KBM-7 (cell line): ENCODE measurements at regions not wholly inside any gene's neighbourhood (a gene's known extent, or its start where the extent isn't known, plus 50 kb on each side); places are given as distances from the start of the nearest gene placed in this dataset.
"Not testable (repeated sequence)": the region's sequence is repeated elsewhere in the genome, so short reads cannot be mapped to it uniquely, and the experiment has no call there.

ENCODE experiments used
- DNase-seq: peaks from one replicate; pipeline ENCODE4 v3.0.0-alpha.2; 2015
- in situ Hi-C: fragments of 300-500 bp; cut with MboI; formaldehyde crosslinking; loops from 2 replicates; pipeline ENCODE4 v1.14.3; 2020; ENCODE audit warnings: low sequenced_read_pairs, low pct_unique_long_range_greater_than_20kb, mixed read lengths

DNA sequence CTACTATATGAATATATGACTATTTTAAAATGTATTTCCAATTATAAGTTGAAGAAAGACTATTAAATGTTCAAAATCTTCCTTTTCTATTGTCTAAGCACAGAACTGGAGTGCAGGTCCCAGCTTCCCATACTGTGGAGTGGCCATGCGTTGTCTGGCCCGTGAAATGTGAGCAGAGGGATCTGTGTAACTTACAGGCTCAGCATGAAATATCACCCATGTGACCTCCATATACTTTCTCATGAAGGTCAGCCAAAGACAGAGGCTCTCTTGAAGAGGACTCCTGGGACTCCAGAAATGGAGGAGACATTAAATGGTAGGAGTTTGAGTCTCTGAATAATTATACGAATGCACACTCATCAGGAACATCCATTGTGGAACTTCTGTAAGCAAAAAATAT lies 92.4 kb upstream of the CAV2 start:
- no peak for DNase-seq
- in situ Hi-C loops, result no loop called here

DNA sequence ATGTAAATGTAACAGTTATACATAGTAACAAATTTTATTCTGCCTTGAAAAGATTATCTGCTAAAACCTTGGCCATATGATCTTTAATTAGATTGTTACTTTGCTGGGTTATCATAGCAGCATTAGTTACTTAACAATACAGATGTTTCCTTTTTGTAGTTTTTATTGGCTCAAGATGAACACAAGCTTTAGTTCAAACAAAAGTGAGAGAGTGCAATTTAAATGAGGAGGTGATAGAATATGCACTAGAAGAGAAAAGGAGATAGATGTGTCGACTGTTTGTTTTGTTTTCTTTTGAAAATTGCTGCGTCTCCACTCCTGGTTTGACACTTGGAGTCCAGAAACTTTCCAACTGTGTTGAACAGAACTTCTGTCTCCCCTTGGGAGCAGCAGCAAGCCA lies 91.4 kb upstream of the CAV2 start:
- no peak for DNase-seq
- in situ Hi-C loops, result no loop called here

GRCh38 chr7:116408831-116409453 lies 90.6 kb upstream of the CAV2 start:
- in situ Hi-C loops, DNase-seq: not testable (repeated sequence)

DNA sequence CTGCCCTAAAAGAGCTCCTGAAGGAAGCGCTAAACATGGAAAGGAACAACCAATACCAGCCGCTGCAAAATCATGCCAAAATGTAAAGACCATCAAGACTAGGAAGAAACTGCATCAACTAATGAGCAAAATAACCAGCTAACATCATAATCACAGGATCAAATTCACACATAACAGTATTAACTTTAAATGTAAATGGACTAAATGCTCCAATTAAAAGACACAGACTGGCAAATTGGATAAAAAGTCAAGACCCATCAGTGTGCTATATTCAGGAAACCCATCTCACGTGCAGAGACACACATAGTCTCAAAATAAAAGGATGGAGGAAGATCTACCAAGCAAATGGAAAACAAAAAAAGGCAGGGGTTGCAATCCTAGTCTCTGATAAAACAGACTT lies 88.8 kb upstream of the CAV2 start:
- DNase-seq, in situ Hi-C loops: not testable (repeated sequence)

- in situ Hi-C loops, result no loop called here
- peak; percentile 52 for DNase-seq
These were observed 81.8 kb upstream of the CAV2 start for GRCh38 chr7:116417593-116418345.

- no peak for DNase-seq
- in situ Hi-C loops, result no loop called here
These were observed 81.0 kb upstream of the CAV2 start for GRCh38 chr7:116418524-116418923.

GRCh38 chr7:116420003-116420402 lies 79.5 kb upstream of the CAV2 start:
- no peak for DNase-seq
- in situ Hi-C loops, result no loop called here

GRCh38 chr7:116421298-116421697 lies 78.2 kb upstream of the CAV2 start:
- in situ Hi-C loops, result no loop called here
- DNase-seq, result no peak

- no peak for DNase-seq
- in situ Hi-C loops, result no loop called here
These were observed 76.9 kb upstream of the CAV2 start for GRCh38 chr7:116422683-116423082.

- DNase-seq, result no peak
- in situ Hi-C loops, result no loop called here
These were observed 76.0 kb upstream of the CAV2 start for GRCh38 chr7:116423499-116423898.

GRCh38 chr7:116425647-116426209 lies 73.8 kb upstream of the CAV2 start:
- in situ Hi-C loops, result no loop called here
- no peak for DNase-seq

DNA sequence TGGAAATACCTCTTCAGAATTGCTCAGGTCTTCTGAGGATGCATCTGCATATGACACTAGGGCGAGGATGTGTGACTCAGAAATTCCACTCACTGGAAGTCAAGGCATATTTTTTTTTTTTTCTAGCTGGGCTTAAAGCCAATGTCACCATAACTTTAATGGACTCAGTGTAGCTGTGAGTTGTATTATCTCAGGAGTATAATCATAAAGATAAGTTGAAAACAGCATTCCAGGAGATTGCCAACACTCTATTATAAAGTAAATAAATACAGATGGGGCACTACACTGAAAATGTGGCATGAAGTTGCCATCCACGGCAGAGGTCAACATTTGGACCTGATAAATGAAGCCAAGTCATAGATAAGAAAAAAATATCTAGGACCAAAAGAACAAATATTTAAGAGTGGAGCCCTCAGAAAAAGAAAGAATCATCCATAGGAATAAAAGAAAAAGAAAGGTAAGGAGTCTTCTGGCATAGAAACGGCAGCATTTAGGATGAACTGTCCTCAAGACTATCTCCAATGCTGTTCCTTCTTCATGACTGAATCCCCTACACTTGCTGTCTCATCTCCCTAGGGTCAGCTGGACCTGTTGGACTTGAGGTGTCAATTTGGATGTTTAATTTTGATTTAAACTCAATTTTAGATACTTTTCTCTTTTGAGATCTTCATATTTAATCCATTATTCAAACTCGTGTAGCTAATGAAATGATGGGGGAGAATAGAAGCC lies 72.9 kb upstream of the CAV2 start:
- in situ Hi-C loops, result no loop called here
- DNase-seq, result no peak

DNA sequence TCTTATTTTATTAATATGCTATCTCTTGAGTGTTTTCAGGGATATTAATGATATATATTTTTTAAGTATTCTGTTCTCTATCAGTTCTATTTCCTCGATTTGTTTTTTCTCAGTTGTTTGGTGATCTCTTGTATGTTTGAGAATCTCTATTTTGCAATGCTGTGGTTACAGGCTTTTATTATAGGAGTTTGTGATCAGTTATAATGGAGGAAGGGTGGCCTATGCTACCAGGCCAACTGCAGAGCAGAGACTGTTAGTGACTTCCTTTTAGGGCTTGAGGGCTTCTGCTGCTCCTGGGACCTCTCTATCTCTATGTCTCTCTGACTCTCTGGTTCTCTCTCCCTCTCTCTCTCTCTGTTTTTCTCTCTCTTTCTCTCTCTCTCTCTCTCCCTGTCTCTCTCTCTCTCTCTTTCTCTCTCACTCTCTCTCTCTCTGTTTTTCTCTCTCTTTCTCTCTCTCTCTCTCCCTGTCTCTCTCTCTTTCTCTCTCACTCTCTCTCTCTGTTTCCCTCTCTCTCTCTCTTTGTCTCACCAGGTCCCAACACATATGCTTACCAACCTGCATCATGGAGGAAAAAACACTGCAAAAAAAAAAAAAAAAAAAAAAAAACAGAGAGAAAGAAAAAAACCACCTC lies 69.4 kb upstream of the CAV2 start:
- in situ Hi-C loops, result no loop called here

DNA sequence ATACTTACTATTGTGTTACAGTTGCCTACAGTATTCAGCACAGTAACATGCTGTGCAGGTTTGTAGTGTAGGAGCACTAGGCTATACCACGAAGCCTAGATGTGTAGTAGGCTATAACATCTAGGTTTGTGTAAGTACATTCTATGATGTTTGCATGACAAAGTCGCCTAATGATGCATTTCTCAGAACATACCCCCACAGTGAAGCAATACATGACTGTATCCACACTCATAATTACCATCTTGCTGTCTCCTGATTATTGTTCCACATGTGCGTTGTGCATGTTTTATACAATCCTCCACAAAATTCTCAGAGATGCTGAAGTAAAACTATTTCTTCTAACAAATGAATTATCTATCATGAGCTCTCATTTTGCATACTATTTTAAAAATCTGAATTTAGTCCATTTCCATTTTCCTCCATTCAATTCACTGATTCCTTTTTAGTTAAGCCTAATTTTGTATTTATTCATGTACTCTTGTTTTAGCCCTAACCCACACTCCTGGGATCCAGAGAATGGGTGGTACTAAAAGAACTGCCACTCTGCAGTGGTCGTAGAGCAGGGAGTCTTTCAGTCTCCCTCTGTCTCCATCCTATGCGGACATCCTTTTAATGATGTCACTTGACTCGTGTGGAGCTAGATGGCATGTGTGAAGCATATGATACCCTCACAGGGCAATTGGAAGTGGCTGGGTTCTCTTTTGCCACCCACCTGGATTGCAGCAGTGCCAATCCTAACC lies 67.6 kb upstream of the CAV2 start:
- in situ Hi-C loops, result no loop called here
- DNase-seq, result no peak

More for the DNA sequence above, 69.4 kb upstream of the CAV2 start:
- no peak for DNase-seq

DNA sequence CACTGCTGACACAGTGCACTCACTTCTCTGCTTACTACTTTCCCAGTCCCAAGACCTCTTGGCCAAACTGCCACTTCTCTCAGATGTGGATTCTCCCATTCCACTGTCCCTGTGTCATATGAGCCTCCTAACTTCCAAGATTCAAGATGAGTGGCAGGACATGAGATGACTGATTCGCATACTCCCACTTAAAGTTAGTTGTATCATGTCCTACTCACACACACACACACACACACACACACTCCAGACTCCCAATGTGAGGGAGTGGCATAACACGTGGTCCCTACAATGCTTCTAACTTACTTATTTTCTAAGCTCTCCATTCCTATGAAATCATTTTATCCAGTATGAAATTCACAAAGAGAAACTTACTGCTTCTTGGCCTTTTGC lies 67.0 kb upstream of the CAV2 start:
- no peak for DNase-seq
- in situ Hi-C loops, result no loop called here

DNA sequence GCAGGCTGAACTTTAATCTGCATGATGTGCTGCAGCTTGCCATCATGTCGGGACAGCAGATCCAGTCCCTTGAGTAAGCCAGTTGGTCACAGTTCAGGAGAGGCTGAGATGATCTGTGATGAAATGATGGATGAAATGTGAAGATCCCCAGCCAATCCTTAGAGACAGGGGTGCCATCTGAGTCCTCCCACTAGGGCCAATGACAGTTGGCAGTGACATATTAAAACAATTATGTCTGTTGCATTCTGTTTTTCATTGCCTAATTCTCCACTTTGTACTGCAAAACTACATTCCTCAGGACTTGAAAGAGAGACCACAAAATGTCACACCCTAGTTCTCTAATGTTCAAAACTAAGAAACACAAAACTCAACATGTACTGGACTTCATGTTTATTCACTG lies 66.3 kb upstream of the CAV2 start:
- no peak for DNase-seq
- in situ Hi-C loops, result no loop called here

GRCh38 chr7:116434820-116435341 lies 64.7 kb upstream of the CAV2 start:
- in situ Hi-C loops, result no loop called here
- DNase-seq, result no peak

GRCh38 chr7:116436305-116436826 lies 63.2 kb upstream of the CAV2 start:
- DNase-seq, result no peak
- in situ Hi-C loops, result no loop called here

- no peak for DNase-seq
- in situ Hi-C loops, result no loop called here
These were observed 61.3 kb upstream of the CAV2 start for GRCh38 chr7:116438267-116438666.
